Stomach (tissue), 8 donors: ENCODE measurements at regions not wholly inside any gene's neighbourhood (a gene's known extent, or its start where the extent isn't known, plus 50 kb on each side); places are given as distances from the start of the nearest gene placed in this dataset.

Experiments used
- DNase-seq, 2 donors: peaks; one replicate each; pipeline versions ENCODE4 v3.0.0 to v3.0.0-alpha.2; 2013 to 2019
- H3K27ac ChIP-seq, 5 donors: fragments of 200-600 bp in 4 of 5; sonication (generic) in 4 of 5; one replicate each; pipeline ENCODE4 v1.5.1; 2013 to 2019; ENCODE audit warnings: mild to moderate bottlenecking in 1 of 5, moderate library complexity in 1 of 5
- H3K27me3 ChIP-seq, 3 donors: fragments of 200-600 bp; sonication (generic); one replicate each; pipeline ENCODE4 v1.5.1; 2017 to 2019; ENCODE audit warnings: mixed run types in 1 of 3
- H3K36me3 ChIP-seq, 4 donors: fragments of 200-600 bp; sonication (generic); 1 replicate in 3 of 4; 2 replicates in 1 of 4; pipeline ENCODE4 v1.5.1; 2016 to 2019
- H3K4me1 ChIP-seq, 4 donors: fragments of 200-600 bp; sonication (generic); one replicate each; pipeline ENCODE4 v1.5.1; 2016 to 2019
- H3K4me3 ChIP-seq, 4 donors: fragments of 200-600 bp; sonication (generic) in 3 of 4; one replicate each; pipeline ENCODE4 v1.5.1; 2016 to 2019; ENCODE audit warnings: mild to moderate bottlenecking in 1 of 4
- H3K9me3 ChIP-seq, 4 donors: fragments of 200-600 bp; sonication (generic); one replicate each; pipeline ENCODE4 v1.5.1; 2016 to 2019
- CTCF ChIP-seq, 7 experiments: fragments of 450-650 bp in 4 of 7; fragments of 200-600 bp in 3 of 7; sonication (generic) in 3 of 7; IDR thresholded peaks; one replicate each; pipeline ENCODE4 v1.5.1; 2016 to 2019; ENCODE audit warnings: antibody characterized with exemption in 7 of 7, control low read depth in 2 of 7, mild to moderate bottlenecking in 1 of 7
- EP300 ChIP-seq: sonication (generic); formaldehyde crosslinking; IDR thresholded peaks from one replicate; pipeline ENCODE4 v1.6.1; 2017; ENCODE audit warnings: antibody characterized with exemption
- POLR2A ChIP-seq, 4 donors: fragments of 450-650 bp; IDR thresholded peaks; one replicate each; pipeline ENCODE4 v1.6.1; 2016; ENCODE audit warnings: antibody characterized with exemption in 4 of 4, control low read depth in 2 of 4, mild to moderate bottlenecking in 1 of 4, moderate library complexity in 1 of 4
- POLR2AphosphoS5 ChIP-seq, 3 donors: sonication (generic); formaldehyde crosslinking; IDR thresholded peaks; one replicate each; pipeline ENCODE4 v1.6.1; 2016; ENCODE audit warnings: antibody characterized with exemption in 3 of 3
- WGBS, 5 donors: extraction: QIAGEN DNeasy Blood & Tissue Kit in 3 of 5; methylation state at CpG; one replicate each; pipeline versions ENCODE4 v1.1.5 to v1.1.7; 2013 to 2018; 5-methylcytosine and 5-hydroxymethylcytosine counted together
- intact Hi-C: fragments of 100-400 bp; cut with DNase I; formaldehyde crosslinking; loops from one replicate; pipeline ENCODE4 v1.15.1; 2023; ENCODE audit warnings: low total_unique reads
- donor health status: healthy with polysubstance abuse.
- donor health status: Bipolar disorder and iron deficiency.
- donor health status: healthy.

GRCh38 chrX:20399728-20400414 lies 133.2 kb upstream of the RPS6KA3 start:
- Histone ChIP-seq H3K4me3 (no peak overlapping the region), H3K9me3 (no peaks in the 10 kb centered on the region), H3K4me1 (no peaks in the 10 kb centered on the region), H3K27me3 (no peaks in the 10 kb centered on the region), H3K36me3 (no peaks in the 10 kb centered on the region), H3K27ac (no peak overlapping the region)
- WGBS, 5 donors: 86 to 97% (median 94%) methylated on average over 2 of the region's 2 CpGs
- DNase-seq: no peak
- TF ChIP-seq EP300 (no peak), POLR2A (IDR thresholded peaks at IDR 0.05) (no peak), POLR2AphosphoS5 (IDR thresholded peaks at IDR 0.05) (no peak), CTCF (IDR thresholded peaks at IDR 0.05) (no peak)
- intact Hi-C loops: no loop called here

GRCh38 chrX:20397587-20397986 lies 130.9 kb upstream of the RPS6KA3 start:
- TF ChIP-seq POLR2AphosphoS5 (IDR thresholded peaks at IDR 0.05) (no peak), CTCF (IDR thresholded peaks at IDR 0.05) (no peak), POLR2A (IDR thresholded peaks at IDR 0.05) (no peak), EP300 (no peak)
- intact Hi-C loops: no loop called here
- Histone ChIP-seq H3K9me3 (no peaks in the 10 kb centered on the region), H3K27ac (no peak overlapping the region), H3K36me3 (no peaks in the 10 kb centered on the region), H3K27me3 (no peaks in the 10 kb centered on the region), H3K4me3 (no peak overlapping the region), H3K4me1 (no peaks in the 10 kb centered on the region)
- WGBS, 5 donors: 46 to 82% (median 58%) methylated on average over 2 of the region's 2 CpGs
- no peak for DNase-seq

- Histone ChIP-seq H3K9me3 (no peaks in the 10 kb centered on the region), H3K4me1 (no peaks in the 10 kb centered on the region), H3K27me3 (no peaks in the 10 kb centered on the region), H3K4me3 (no peak overlapping the region), H3K36me3 (no peaks in the 10 kb centered on the region), H3K27ac (no peak overlapping the region)
- WGBS, 5 donors: 68 to 86% (median 81%) methylated on average over 4 of the region's 4 CpGs
- TF ChIP-seq EP300 (no peak), POLR2A (IDR thresholded peaks at IDR 0.05) (no peak), CTCF (IDR thresholded peaks at IDR 0.05) (no peak), POLR2AphosphoS5 (IDR thresholded peaks at IDR 0.05) (no peak)
- no peak for DNase-seq
- intact Hi-C loops: no loop called here
Measured at GRCh38 chrX:20394451-20394850, 127.7 kb upstream of the RPS6KA3 start.

- DNase-seq: no peak
- no peaks in the 10 kb centered on the region for H3K27me3 ChIP-seq
- intact Hi-C loops: no loop called here
- WGBS, 5 donors: 31 to 71% (median 63%) methylated on average over 1 of the region's 1 CpG
- no peaks in the 10 kb centered on the region for H3K9me3 ChIP-seq
- H3K27ac ChIP-seq: no peak overlapping the region
- H3K36me3 ChIP-seq: no peaks in the 10 kb centered on the region
- H3K4me3 ChIP-seq: no peak overlapping the region
- TF ChIP-seq POLR2AphosphoS5 (IDR thresholded peaks at IDR 0.05) (no peak), CTCF (IDR thresholded peaks at IDR 0.05) (no peak), POLR2A (IDR thresholded peaks at IDR 0.05) (no peak), EP300 (no peak)
- no peaks in the 10 kb centered on the region for H3K4me1 ChIP-seq
Measured at GRCh38 chrX:20393944-20394343, 127.2 kb upstream of the RPS6KA3 start.
